NB4 (cell line): ENCODE measurements at regions not wholly inside any gene's neighbourhood (a gene's known extent, or its start where the extent isn't known, plus 50 kb on each side); places are given as distances from the start of the nearest gene placed in this dataset.

Source experiments
- MYC ChIP-seq: IDR thresholded peaks from 2 replicates; pipeline ENCODE4 v1.6.1; 2011; ENCODE audit warnings: low read depth, low read length
- POLR2A ChIP-seq: IDR thresholded peaks from 2 replicates; pipeline ENCODE4 v1.6.1; 2011; ENCODE audit warnings: mild to moderate bottlenecking; ENCODE audit not compliant: insufficient read length; ENCODE audit errors: extremely low read depth
- TF ChIP-seq, protein P1 (sequence below): IDR thresholded peaks from one replicate; pipeline ENCODE4 v1.5.1; 2012; ENCODE audit warnings: low read depth, low read length
- TF ChIP-seq, protein P2 (sequence below): IDR thresholded peaks from 2 replicates; pipeline ENCODE4 v1.6.1; 2011; ENCODE audit warnings: low read depth, low read length

- TF ChIP-seq, protein P1, sequence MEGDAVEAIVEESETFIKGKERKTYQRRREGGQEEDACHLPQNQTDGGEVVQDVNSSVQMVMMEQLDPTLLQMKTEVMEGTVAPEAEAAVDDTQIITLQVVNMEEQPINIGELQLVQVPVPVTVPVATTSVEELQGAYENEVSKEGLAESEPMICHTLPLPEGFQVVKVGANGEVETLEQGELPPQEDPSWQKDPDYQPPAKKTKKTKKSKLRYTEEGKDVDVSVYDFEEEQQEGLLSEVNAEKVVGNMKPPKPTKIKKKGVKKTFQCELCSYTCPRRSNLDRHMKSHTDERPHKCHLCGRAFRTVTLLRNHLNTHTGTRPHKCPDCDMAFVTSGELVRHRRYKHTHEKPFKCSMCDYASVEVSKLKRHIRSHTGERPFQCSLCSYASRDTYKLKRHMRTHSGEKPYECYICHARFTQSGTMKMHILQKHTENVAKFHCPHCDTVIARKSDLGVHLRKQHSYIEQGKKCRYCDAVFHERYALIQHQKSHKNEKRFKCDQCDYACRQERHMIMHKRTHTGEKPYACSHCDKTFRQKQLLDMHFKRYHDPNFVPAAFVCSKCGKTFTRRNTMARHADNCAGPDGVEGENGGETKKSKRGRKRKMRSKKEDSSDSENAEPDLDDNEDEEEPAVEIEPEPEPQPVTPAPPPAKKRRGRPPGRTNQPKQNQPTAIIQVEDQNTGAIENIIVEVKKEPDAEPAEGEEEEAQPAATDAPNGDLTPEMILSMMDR, result no peak
- TF ChIP-seq POLR2A, result no peak
- TF ChIP-seq, protein P2, sequence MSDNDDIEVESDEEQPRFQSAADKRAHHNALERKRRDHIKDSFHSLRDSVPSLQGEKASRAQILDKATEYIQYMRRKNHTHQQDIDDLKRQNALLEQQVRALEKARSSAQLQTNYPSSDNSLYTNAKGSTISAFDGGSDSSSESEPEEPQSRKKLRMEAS, result no peak
- TF ChIP-seq MYC, result no peak
These were observed 273.0 kb upstream of the IRX1 start for GRCh38 chr5:3322642-3323041.
